ENCODE measurements at regions not wholly inside any gene's neighbourhood (a gene's known extent, or its start where the extent isn't known, plus 50 kb on each side); places are given as distances from the start of the nearest gene placed in this dataset.

DNA sequence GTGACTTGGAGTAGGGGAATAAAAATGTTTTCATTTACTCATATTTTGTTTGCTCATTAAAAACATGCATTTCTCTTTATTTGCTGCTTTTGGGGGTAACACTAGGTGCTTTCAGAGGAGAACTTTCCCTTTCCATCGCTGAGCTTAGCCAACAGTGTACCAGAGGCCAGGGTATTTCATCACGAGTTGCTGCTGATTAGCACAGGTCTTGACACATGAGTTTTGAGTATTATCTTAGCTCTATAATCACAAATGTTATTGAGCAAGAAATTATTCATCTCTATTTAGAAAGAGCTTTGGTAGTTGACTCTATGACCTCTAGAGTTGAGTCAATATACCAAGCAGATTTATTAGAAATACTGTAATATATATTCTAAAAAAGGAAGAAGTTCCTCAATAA, 375.9 kb downstream of the NXPH1 start:
- Histone ChIP-seq H3K4me2 (ENCODE audit: low read length) (no peak overlapping the region), H3K27ac (ENCODE audit: low read depth, low read length, poor library complexity, severe bottlenecking) (no peak overlapping the region), H3K4me3 (ENCODE audit: low read depth, low read length, poor library complexity, severe bottlenecking) (no peak overlapping the region), H3K9ac (ENCODE audit: low read length) (no peak overlapping the region), H3F3A (ENCODE audit: insufficient read depth, low read length) (no peaks in the 10 kb centered on the region), H2AFZ (ENCODE audit: low read length) (no peak overlapping the region), H3K4me1 (ENCODE audit: insufficient read depth, low read length, severe bottlenecking) (no peaks in the 10 kb centered on the region), H3K27me3 (ENCODE audit: insufficient read depth, low read length) (no peaks in the 10 kb centered on the region), H3K9me2 (ENCODE audit: low read depth, low read length) (no peaks in the 10 kb centered on the region), H3K36me3 (ENCODE audit: insufficient read depth, low read length) (no peaks in the 10 kb centered on the region), H4K20me1 (ENCODE audit: insufficient read depth, low read length) (no peaks in the 10 kb centered on the region), H3K79me2 (ENCODE audit: insufficient read depth, low read length) (no peaks in the 10 kb centered on the region), H3K9me3 (ENCODE audit: low read length) (no peaks in the 10 kb centered on the region)
- TF ChIP-seq, protein P1, sequence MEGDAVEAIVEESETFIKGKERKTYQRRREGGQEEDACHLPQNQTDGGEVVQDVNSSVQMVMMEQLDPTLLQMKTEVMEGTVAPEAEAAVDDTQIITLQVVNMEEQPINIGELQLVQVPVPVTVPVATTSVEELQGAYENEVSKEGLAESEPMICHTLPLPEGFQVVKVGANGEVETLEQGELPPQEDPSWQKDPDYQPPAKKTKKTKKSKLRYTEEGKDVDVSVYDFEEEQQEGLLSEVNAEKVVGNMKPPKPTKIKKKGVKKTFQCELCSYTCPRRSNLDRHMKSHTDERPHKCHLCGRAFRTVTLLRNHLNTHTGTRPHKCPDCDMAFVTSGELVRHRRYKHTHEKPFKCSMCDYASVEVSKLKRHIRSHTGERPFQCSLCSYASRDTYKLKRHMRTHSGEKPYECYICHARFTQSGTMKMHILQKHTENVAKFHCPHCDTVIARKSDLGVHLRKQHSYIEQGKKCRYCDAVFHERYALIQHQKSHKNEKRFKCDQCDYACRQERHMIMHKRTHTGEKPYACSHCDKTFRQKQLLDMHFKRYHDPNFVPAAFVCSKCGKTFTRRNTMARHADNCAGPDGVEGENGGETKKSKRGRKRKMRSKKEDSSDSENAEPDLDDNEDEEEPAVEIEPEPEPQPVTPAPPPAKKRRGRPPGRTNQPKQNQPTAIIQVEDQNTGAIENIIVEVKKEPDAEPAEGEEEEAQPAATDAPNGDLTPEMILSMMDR (IDR thresholded peaks at IDR 0.05; ENCODE audit: low read length) = no peak
- no peak for TF ChIP-seq EZH2 (IDR thresholded peaks at IDR 0.05; ENCODE audit: borderline replicate concordance, low read length)

DNA sequence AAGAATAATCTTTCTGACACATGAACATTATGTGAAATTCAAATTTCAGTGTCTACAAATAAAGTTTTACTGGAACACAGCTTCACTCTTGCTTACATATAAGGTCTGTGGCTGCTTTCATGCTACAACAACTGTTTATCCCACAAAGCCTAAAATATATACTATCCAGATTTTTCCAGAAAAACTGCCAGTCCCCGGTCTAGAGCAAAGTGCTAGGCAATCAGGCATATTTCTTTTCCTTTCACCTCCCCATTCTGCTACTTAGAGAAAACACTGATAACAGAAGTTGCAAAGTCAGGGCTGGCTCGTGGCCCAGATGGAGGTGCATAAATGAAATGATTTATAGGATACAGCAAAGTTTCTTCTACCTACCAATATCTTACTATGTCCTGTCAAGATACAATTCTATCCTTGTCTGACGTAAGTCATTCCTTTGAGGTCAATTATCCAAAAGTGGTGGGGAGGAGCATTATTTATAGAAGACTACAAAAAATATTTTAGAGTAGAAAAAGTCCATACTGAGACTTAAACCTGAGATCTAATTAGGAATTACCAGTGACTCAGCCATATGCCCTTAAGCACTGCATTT, 384.1 kb downstream of the NXPH1 start:
- Histone ChIP-seq H3K9ac (ENCODE audit: low read length) (no peak overlapping the region), H3K79me2 (ENCODE audit: insufficient read depth, low read length) (no peaks in the 10 kb centered on the region), H3K27ac (ENCODE audit: low read depth, low read length, poor library complexity, severe bottlenecking) (no peak overlapping the region), H2AFZ (ENCODE audit: low read length) (no peak overlapping the region), H3K4me1 (ENCODE audit: insufficient read depth, low read length, severe bottlenecking) (no peaks in the 10 kb centered on the region), H3K9me2 (ENCODE audit: low read depth, low read length) (no peaks in the 10 kb centered on the region), H3K4me2 (ENCODE audit: low read length) (no peak overlapping the region), H3F3A (ENCODE audit: insufficient read depth, low read length) (no peaks in the 10 kb centered on the region), H3K9me3 (ENCODE audit: low read length) (no peaks in the 10 kb centered on the region), H3K27me3 (ENCODE audit: insufficient read depth, low read length) (no peaks in the 10 kb centered on the region), H3K36me3 (ENCODE audit: insufficient read depth, low read length) (no peaks in the 10 kb centered on the region), H3K4me3 (ENCODE audit: low read depth, low read length, poor library complexity, severe bottlenecking) (no peak overlapping the region), H4K20me1 (ENCODE audit: insufficient read depth, low read length) (no peaks in the 10 kb centered on the region)
- TF ChIP-seq, protein P1 (IDR thresholded peaks at IDR 0.05; ENCODE audit: low read length) = no peak
- TF ChIP-seq EZH2 (IDR thresholded peaks at IDR 0.05; ENCODE audit: borderline replicate concordance, low read length) = no peak

DNA sequence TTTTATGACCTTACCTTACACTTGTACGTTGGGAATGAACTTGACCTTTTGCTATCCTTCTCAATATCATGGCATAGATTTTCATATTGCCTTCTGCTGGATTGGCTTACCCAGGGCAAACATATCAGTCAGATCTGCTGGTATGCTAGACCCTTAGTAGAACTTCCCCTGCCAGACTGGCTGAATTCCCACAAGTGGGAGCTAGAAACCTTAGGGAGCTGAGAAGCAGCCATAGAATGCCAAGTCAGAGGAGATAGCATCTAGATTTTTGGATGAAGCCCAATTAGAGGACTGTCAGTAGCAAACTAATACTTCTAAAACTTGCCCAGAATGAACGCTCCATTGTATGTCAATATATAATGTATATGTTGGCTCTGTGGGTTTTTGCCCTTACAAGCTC, 385.0 kb downstream of the NXPH1 start:
- no peaks in the 10 kb centered on the region for H3K27me3 ChIP-seq (ENCODE audit: insufficient read depth, low read length)
- no peaks in the 10 kb centered on the region for H3K9me3 ChIP-seq (ENCODE audit: low read length)
- no peak overlapping the region for H3K4me3 ChIP-seq (ENCODE audit: low read depth, low read length, poor library complexity, severe bottlenecking)
- H3K36me3 ChIP-seq (ENCODE audit: insufficient read depth, low read length) = no peaks in the 10 kb centered on the region
- H2AFZ ChIP-seq (ENCODE audit: low read length) = no peak overlapping the region
- H4K20me1 ChIP-seq (ENCODE audit: insufficient read depth, low read length) = no peaks in the 10 kb centered on the region
- no peak overlapping the region for H3K9ac ChIP-seq (ENCODE audit: low read length)
- no peaks in the 10 kb centered on the region for H3K79me2 ChIP-seq (ENCODE audit: insufficient read depth, low read length)
- H3K27ac ChIP-seq (ENCODE audit: low read depth, low read length, poor library complexity, severe bottlenecking) = no peak overlapping the region
- TF ChIP-seq, protein P1 (IDR thresholded peaks at IDR 0.05; ENCODE audit: low read length) = no peak
- no peak for TF ChIP-seq EZH2 (IDR thresholded peaks at IDR 0.05; ENCODE audit: borderline replicate concordance, low read length)
- H3K4me1 ChIP-seq (ENCODE audit: insufficient read depth, low read length, severe bottlenecking) = no peaks in the 10 kb centered on the region
- H3F3A ChIP-seq (ENCODE audit: insufficient read depth, low read length) = no peaks in the 10 kb centered on the region
- no peak overlapping the region for H3K4me2 ChIP-seq (ENCODE audit: low read length)
- H3K9me2 ChIP-seq (ENCODE audit: low read depth, low read length) = no peaks in the 10 kb centered on the region

All from OCI-LY1 (cell line).